GM12878 (cell line): ENCODE measurements at regions not wholly inside any gene's neighbourhood (a gene's known extent, or its start where the extent isn't known, plus 50 kb on each side); places are given as distances from the start of the nearest gene placed in this dataset.

Experiments
- ATAC-seq: fragments of 200-7000 bp; cut with Tn5 transposase; 3 replicates; pipeline ENCODE4 v1.9.1; 2020; ENCODE audit warnings: mild to moderate bottlenecking, moderate library complexity
- BruUV-seq: library from RNA; stranded (reverse); fragments of 400-500 nt; replicated peaks from 2 replicates; lab custom pipeline; 2021; lab: Mats Ljungman, UMichigan
- CTCF ChIA-PET: fragments of 300-600 bp; sonication (Branson Sonifier 250); formaldehyde crosslinking; extraction: SDS; loops from one replicate; lab custom pipeline; 2021; ENCODE audit warnings: inconsistent platforms; lab: Yijun Ruan, JAX
- POLR2A ChIA-PET: fragments of 350-600 bp; formaldehyde crosslinking; extraction: SDS; loops from one replicate; lab custom pipeline; 2021; ENCODE audit warnings: inconsistent platforms; lab: Charles Lee
- RAD21 ChIA-PET: fragments of 300-600 bp; sonication (Branson Sonifier 250); formaldehyde crosslinking; loops from one replicate; lab custom pipeline; 2023; ENCODE audit warnings: antibody characterized with exemption; ENCODE audit not compliant: unreplicated experiment; lab: Charles Lee
- SMC1A ChIA-PET: fragments of 300-600 bp; sonication (Branson Sonifier 250); formaldehyde crosslinking; loops from one replicate; lab custom pipeline; 2023; ENCODE audit not compliant: unreplicated experiment, uncharacterized antibody; lab: Charles Lee
- DNase-seq: peaks from one replicate; pipeline ENCODE4 v3.0.0-alpha.2; 2011; ENCODE audit warnings: low read depth, low spot score
- FAIRE-seq: peaks from 3 replicates; lab custom pipeline; 2011; peaks lifted over from hg19 to GRCh38; lab: Jason Lieb, UNC
- H2AFZ ChIP-seq: 2 replicates; pipeline ENCODE4 v1.6.0; 2011; ENCODE audit warnings: low read depth, low read length, control low read depth; ENCODE audit not compliant: control insufficient read depth
- H3K27ac ChIP-seq: 2 replicates; pipeline ENCODE4 v1.5.1; 2011; ENCODE audit warnings: control low read depth; ENCODE audit not compliant: control insufficient read depth, insufficient read depth
- H3K27me3 ChIP-seq, 2 experiments: replicated peaks in 1 of 2; 2 replicates each; pipeline versions ENCODE4 v1.6.0 to v1.6.1; 2011; ENCODE audit warnings: low read length in 1 of 2; ENCODE audit not compliant: control insufficient read depth in 2 of 2, insufficient read depth in 2 of 2
- H3K36me3 ChIP-seq, 2 experiments: 2 replicates each; pipeline ENCODE4 v1.5.1; 2011; ENCODE audit warnings: low read length in 1 of 2; ENCODE audit not compliant: control insufficient read depth in 2 of 2, insufficient read depth in 2 of 2
- H3K4me1 ChIP-seq: 2 replicates; pipeline ENCODE4 v1.6.1; 2011; ENCODE audit warnings: mild to moderate bottlenecking, low read length, moderate library complexity, mixed read lengths; ENCODE audit not compliant: control insufficient read depth, insufficient read depth
- H3K4me2 ChIP-seq: 2 replicates; pipeline ENCODE4 v1.6.0; 2011; ENCODE audit warnings: control low read depth; ENCODE audit not compliant: control insufficient read depth, insufficient read depth
- H3K4me3 ChIP-seq: fragments of 200-600 bp; sonication (generic); 2 replicates; pipeline ENCODE4 v1.5.1; 2016
- H3K79me2 ChIP-seq: 2 replicates; pipeline ENCODE4 v1.6.0; 2011; ENCODE audit warnings: low read length; ENCODE audit not compliant: control insufficient read depth, insufficient read depth
- H3K9ac ChIP-seq: 2 replicates; pipeline ENCODE4 v1.8.0; 2011; ENCODE audit warnings: low read length, control low read depth, mixed read lengths; ENCODE audit not compliant: control insufficient read depth, insufficient read depth
- H3K9me3 ChIP-seq: replicated peaks from 3 replicates; pipeline ENCODE4 v1.5.1; 2011; ENCODE audit warnings: mild to moderate bottlenecking, low read length; ENCODE audit not compliant: control insufficient read depth, insufficient read depth
- H4K20me1 ChIP-seq: 2 replicates; pipeline ENCODE4 v1.6.0; 2011; ENCODE audit not compliant: control insufficient read depth, insufficient read depth
- CHD1 ChIP-seq: IDR thresholded peaks from 2 replicates; pipeline ENCODE4 v1.6.1; 2012; ENCODE audit warnings: low read depth, low read length, improper control_type of control experiment
- ELK1 ChIP-seq: IDR thresholded peaks from 2 replicates; pipeline ENCODE4 v1.6.1; 2012; ENCODE audit warnings: low read depth, low read length, improper control_type of control experiment
- ESRRA ChIP-seq: IDR thresholded peaks from 2 replicates; pipeline ENCODE4 v1.6.1; 2012; ENCODE audit warnings: mild to moderate bottlenecking, low read length, improper control_type of control experiment
- HSF1 ChIP-seq: fragments of 150-350 bp; IDR thresholded peaks from 2 replicates; pipeline ENCODE4 v1.6.1; 2014; ENCODE audit warnings: mild to moderate bottlenecking, low read depth, low read length
- IRF3 ChIP-seq: fragments of 450-650 bp; IDR thresholded peaks from 2 replicates; pipeline ENCODE4 v1.6.1; 2014; ENCODE audit warnings: mild to moderate bottlenecking
- IRF4 ChIP-seq: IDR thresholded peaks from 2 replicates; pipeline ENCODE4 v1.6.1; 2011; ENCODE audit warnings: low read depth, low read length
- KDM1A ChIP-seq: fragments of 200-600 bp; sonication (generic); IDR thresholded peaks from 2 replicates; pipeline ENCODE4 v1.6.1; 2016; ENCODE audit warnings: borderline replicate concordance
- NBN ChIP-seq: fragments of 450-650 bp; IDR thresholded peaks from 2 replicates; pipeline ENCODE4 v1.6.1; 2016
- POLR2AphosphoS2 ChIP-seq: IDR thresholded peaks from 2 replicates; pipeline ENCODE4 v1.6.1; 2011; ENCODE audit warnings: low read depth, mild to moderate bottlenecking, low read length, improper control_type of control experiment, moderate library complexity
- POLR2AphosphoS5 ChIP-seq: IDR thresholded peaks from 2 replicates; pipeline ENCODE4 v1.6.1; 2011; ENCODE audit warnings: mild to moderate bottlenecking, low read length, inconsistent platforms
- SMAD1 ChIP-seq: fragments of 450-650 bp; IDR thresholded peaks from 2 replicates; pipeline ENCODE4 v1.6.1; 2018; ENCODE audit warnings: mild to moderate bottlenecking, low read depth; ENCODE audit not compliant: partially characterized antibody
- TAF1 ChIP-seq: IDR thresholded peaks from 2 replicates; pipeline ENCODE4 v1.6.1; 2011; ENCODE audit warnings: mild to moderate bottlenecking, low read depth, low read length, borderline replicate concordance
- TCF3 ChIP-seq: IDR thresholded peaks from 2 replicates; pipeline ENCODE4 v1.6.1; 2012; ENCODE audit warnings: low read depth, mild to moderate bottlenecking, low read length, borderline replicate concordance; ENCODE audit not compliant: insufficient read depth
- YBX1 ChIP-seq: fragments of 450-650 bp; IDR thresholded peaks from 2 replicates; pipeline ENCODE4 v1.6.1; 2016; ENCODE audit warnings: antibody characterized with exemption
- ZBTB4 ChIP-seq: fragments of 450-650 bp; formaldehyde crosslinking; IDR thresholded peaks from 2 replicates; pipeline ENCODE4 v1.4.0; 2022; ENCODE audit warnings: mild to moderate bottlenecking, moderate library complexity
- ZNF592 ChIP-seq: fragments of 450-650 bp; IDR thresholded peaks from 2 replicates; pipeline ENCODE4 v1.6.1; 2017; ENCODE audit warnings: mild to moderate bottlenecking, moderate library complexity
- in situ Hi-C: fragments of 300-500 bp; cut with MboI; formaldehyde crosslinking; loops from 9 replicates; pipeline ENCODE4 v1.14.3; 2018; ENCODE audit warnings: mixed read lengths
- intact Hi-C: fragments of 100-400 bp; cut with micrococcal nuclease; formaldehyde crosslinking; loops from one replicate; pipeline ENCODE4 v1.14.2; 2022; ENCODE audit not compliant: unreplicated experiment

- CTCF ChIA-PET = no interaction called here
- TF ChIP-seq ELK1 (no peak), ZBTB4 (CRISPR knock-in tag) (no peak), POLR2AphosphoS5 (no peak), NBN (no peak), KDM1A (no peak), HSF1 (no peak), CHD1 (no peak), TCF3 (no peak), IRF4 (no peak), IRF3 (no peak), ZNF592 (no peak), ESRRA (no peak), TAF1 (no peak), SMAD1 (no peak), YBX1 (no peak), POLR2AphosphoS2 (no peak)
Measured at GRCh38 chr6:164906766-164907165, 402.6 kb downstream of the C6orf118 start.

More at GRCh38 chr6:164906766-164907165, 402.6 kb downstream of the C6orf118 start:
- H3K79me2 ChIP-seq = no peaks in the 10 kb centered on the region
- FAIRE-seq (no peak), DNase-seq (no peak), ATAC-seq (no peak)
- H3K4me1 ChIP-seq = no peaks in the 10 kb centered on the region
- in situ Hi-C loops (no loop called here), intact Hi-C loops (no loop called here)
- BruUV-seq = no TSS peak
- no peaks in the 10 kb centered on the region for H4K20me1 ChIP-seq
- H3K27ac ChIP-seq = no peak overlapping the region
- ChIA-PET RAD21 (no interaction called here), POLR2A (no interaction called here), SMC1A (no interaction called here)
- no peaks in the 10 kb centered on the region for H3K27me3 ChIP-seq
- H3K9me3 ChIP-seq = no peaks in the 10 kb centered on the region
- H3K4me3 ChIP-seq = no peak overlapping the region
- H3K9ac ChIP-seq = no peak overlapping the region
- H3K4me2 ChIP-seq = no peak overlapping the region
- H2AFZ ChIP-seq = no peak overlapping the region
- H3K36me3 ChIP-seq = no peaks in the 10 kb centered on the region
